HepG2 (cell line): ENCODE measurements at regions not wholly inside any gene's neighbourhood (a gene's known extent, or its start where the extent isn't known, plus 50 kb on each side); places are given as distances from the start of the nearest gene placed in this dataset.

Source experiments
- AHR ChIP-seq: IDR thresholded peaks from 2 replicates; pipeline ENCODE4 v1.6.1; 2018; ENCODE audit warnings: missing genetic modification reagents, missing compliant biosample characterization
- BRCA1 ChIP-seq: sonication (generic); formaldehyde crosslinking; IDR thresholded peaks from 2 replicates; pipeline ENCODE4 v1.4.0; 2020; ENCODE audit warnings: missing genetic modification reagents
- CBFB ChIP-seq: sonication (generic); formaldehyde crosslinking; IDR thresholded peaks from 2 replicates; pipeline ENCODE4 v1.4.0; 2020; ENCODE audit warnings: missing genetic modification reagents
- FIP1L1 ChIP-seq: fragments of 200-400 bp; formaldehyde crosslinking; IDR thresholded peaks from 2 replicates; pipeline ENCODE4 v1.6.1; 2018; ENCODE audit warnings: low read depth, mild to moderate bottlenecking, low read length, moderate library complexity, borderline replicate concordance; ENCODE audit not compliant: insufficient read depth
- FLYWCH1 ChIP-seq: sonication (generic); formaldehyde crosslinking; IDR thresholded peaks from 2 replicates; pipeline ENCODE4 v1.8.1; 2023; ENCODE audit warnings: mild to moderate bottlenecking, missing genetic modification reagents
- HNRNPLL ChIP-seq: fragments of 200-400 bp; formaldehyde crosslinking; IDR thresholded peaks from 2 replicates; pipeline ENCODE4 v1.6.1; 2017; ENCODE audit warnings: mild to moderate bottlenecking, low read depth, low read length; ENCODE audit not compliant: poor library complexity, severe bottlenecking
- JUNB ChIP-seq: sonication (generic); formaldehyde crosslinking; IDR thresholded peaks from 2 replicates; pipeline ENCODE4 v1.8.0; 2022; ENCODE audit warnings: missing genetic modification reagents, mild to moderate bottlenecking, borderline replicate concordance
- KDM3A ChIP-seq: IDR thresholded peaks from 2 replicates; pipeline ENCODE4 v1.6.1; 2018; ENCODE audit warnings: low read depth, missing compliant biosample characterization
- KLF16 ChIP-seq, 2 experiments: sonication (generic) in 1 of 2; formaldehyde crosslinking in 1 of 2; IDR thresholded peaks; 2 replicates each; pipeline versions ENCODE4 v1.6.1 to v1.8.0; 2016 to 2023; ENCODE audit warnings: missing genetic modification reagents in 2 of 2, missing compliant biosample characterization in 1 of 2
- RXRA ChIP-seq: sonication (generic); formaldehyde crosslinking; IDR thresholded peaks from 2 replicates; pipeline ENCODE4 v1.5.1; 2020; ENCODE audit warnings: missing genetic modification reagents
- ZFP36 ChIP-seq: fragments of 150-350 bp; IDR thresholded peaks from 2 replicates; pipeline ENCODE4 v1.6.1; 2018; ENCODE audit warnings: borderline replicate concordance, low read length, low read depth; ENCODE audit not compliant: partially characterized antibody
- ZFP62 ChIP-seq: sonication (generic); formaldehyde crosslinking; IDR thresholded peaks from 2 replicates; pipeline ENCODE4 v1.4.0; 2020; ENCODE audit warnings: missing genetic modification reagents
- ZKSCAN5 ChIP-seq: sonication (generic); formaldehyde crosslinking; IDR thresholded peaks from 2 replicates; pipeline ENCODE4 v1.5.1; 2020; ENCODE audit warnings: mild to moderate bottlenecking, missing genetic modification reagents
- ZSCAN31 ChIP-seq: sonication (generic); formaldehyde crosslinking; IDR thresholded peaks from 2 replicates; pipeline ENCODE4 v1.5.0; 2020; ENCODE audit warnings: low read depth, mild to moderate bottlenecking, missing genetic modification reagents
- TF ChIP-seq, protein P1 (sequence below): IDR thresholded peaks from 2 replicates; pipeline ENCODE4 v1.6.1; 2012; ENCODE audit warnings: low read depth, low read length, improper control_type of control experiment
- TF ChIP-seq, protein P2 (sequence below): sonication (generic); formaldehyde crosslinking; IDR thresholded peaks from 2 replicates; pipeline ENCODE4 v1.4.0; 2020; ENCODE audit warnings: mild to moderate bottlenecking, missing genetic modification reagents
- TF ChIP-seq, protein P3 (sequence below): sonication (generic); formaldehyde crosslinking; IDR thresholded peaks from 2 replicates; pipeline ENCODE4 v1.4.0; 2020; ENCODE audit warnings: missing genetic modification reagents, borderline replicate concordance
- TF ChIP-seq, protein P4 (sequence below): sonication (generic); formaldehyde crosslinking; IDR thresholded peaks from 2 replicates; pipeline ENCODE4 v1.4.0; 2020; ENCODE audit warnings: mild to moderate bottlenecking, missing genetic modification reagents

DNA sequence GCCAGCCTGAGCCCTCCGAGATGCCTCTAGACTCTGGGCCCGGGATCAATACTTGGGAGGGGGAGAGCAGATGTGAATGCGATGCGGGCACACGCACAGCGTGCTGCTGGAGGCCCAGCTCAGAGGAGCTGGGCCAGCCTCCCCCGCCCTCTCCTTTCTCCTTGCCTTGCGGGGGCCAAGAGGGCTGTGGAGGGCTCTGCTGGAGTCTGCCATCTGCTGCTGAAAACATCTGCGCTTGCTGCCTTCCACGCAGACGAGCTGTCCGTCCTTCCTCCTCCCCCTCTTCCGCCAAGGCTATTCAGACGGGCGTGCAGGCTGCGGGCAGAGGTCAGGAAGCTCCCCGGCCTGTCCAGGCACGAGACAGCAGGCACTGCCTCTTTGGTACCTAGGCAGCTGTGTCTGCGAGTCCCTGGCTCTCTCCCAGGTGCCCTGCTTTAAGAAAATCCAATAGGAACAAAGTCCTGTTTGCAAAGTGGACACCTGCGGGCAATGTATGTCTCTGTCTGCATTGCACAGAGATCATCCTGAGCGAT is 75.2 kb downstream of the SPRING1 start (continued):
- TF ChIP-seq, protein P1, sequence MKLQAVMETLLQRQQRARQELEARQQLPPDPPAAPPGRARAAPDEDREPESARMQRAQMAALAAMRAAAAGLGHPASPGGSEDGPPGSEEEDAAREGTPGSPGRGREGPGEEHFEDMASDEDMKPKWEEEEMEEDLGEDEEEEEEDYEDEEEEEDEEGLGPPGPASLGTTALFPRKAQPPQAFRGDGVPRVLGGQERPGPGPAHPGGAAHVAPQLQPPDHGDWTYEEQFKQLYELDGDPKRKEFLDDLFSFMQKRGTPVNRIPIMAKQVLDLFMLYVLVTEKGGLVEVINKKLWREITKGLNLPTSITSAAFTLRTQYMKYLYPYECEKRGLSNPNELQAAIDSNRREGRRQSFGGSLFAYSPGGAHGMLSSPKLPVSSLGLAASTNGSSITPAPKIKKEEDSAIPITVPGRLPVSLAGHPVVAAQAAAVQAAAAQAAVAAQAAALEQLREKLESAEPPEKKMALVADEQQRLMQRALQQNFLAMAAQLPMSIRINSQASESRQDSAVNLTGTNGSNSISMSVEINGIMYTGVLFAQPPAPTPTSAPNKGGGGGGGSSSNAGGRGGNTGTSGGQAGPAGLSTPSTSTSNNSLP = no peak
- TF ChIP-seq FIP1L1 (no peak), BRCA1 (CRISPR knock-in tag) (no peak), AHR (CRISPR knock-in tag) (no peak), HNRNPLL (peak; percentile 48), ZSCAN31 (no peak), ZFP62 (CRISPR knock-in tag) (no peak), ZKSCAN5 (no peak), RXRA (peak; percentile 52; the same call in 1 of the 2 replicates), FLYWCH1 (CRISPR knock-in tag) (no peak), JUNB (CRISPR knock-in tag) (no peak), KDM3A (CRISPR knock-in tag) (no peak), CBFB (CRISPR knock-in tag) (no peak), ZFP36 (no peak), KLF16 (CRISPR knock-in tag; IDR thresholded peaks at IDR 0.05) (0 out of 4 replicates have a peak, but pooled peaks of 1 of the 2 experiments have one; percentile 36)
- TF ChIP-seq, protein P2, sequence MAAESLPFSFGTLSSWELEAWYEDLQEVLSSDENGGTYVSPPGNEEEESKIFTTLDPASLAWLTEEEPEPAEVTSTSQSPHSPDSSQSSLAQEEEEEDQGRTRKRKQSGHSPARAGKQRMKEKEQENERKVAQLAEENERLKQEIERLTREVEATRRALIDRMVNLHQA (CRISPR knock-in tag) = no peak
- TF ChIP-seq, protein P3, sequence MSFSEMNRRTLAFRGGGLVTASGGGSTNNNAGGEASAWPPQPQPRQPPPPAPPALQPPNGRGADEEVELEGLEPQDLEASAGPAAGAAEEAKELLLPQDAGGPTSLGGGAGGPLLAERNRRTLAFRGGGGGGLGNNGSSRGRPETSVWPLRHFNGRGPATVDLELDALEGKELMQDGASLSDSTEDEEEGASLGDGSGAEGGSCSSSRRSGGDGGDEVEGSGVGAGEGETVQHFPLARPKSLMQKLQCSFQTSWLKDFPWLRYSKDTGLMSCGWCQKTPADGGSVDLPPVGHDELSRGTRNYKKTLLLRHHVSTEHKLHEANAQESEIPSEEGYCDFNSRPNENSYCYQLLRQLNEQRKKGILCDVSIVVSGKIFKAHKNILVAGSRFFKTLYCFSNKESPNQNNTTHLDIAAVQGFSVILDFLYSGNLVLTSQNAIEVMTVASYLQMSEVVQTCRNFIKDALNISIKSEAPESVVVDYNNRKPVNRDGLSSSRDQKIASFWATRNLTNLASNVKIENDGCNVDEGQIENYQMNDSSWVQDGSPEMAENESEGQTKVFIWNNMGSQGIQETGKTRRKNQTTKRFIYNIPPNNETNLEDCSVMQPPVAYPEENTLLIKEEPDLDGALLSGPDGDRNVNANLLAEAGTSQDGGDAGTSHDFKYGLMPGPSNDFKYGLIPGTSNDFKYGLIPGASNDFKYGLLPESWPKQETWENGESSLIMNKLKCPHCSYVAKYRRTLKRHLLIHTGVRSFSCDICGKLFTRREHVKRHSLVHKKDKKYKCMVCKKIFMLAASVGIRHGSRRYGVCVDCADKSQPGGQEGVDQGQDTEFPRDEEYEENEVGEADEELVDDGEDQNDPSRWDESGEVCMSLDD = no peak
- TF ChIP-seq, protein P4, sequence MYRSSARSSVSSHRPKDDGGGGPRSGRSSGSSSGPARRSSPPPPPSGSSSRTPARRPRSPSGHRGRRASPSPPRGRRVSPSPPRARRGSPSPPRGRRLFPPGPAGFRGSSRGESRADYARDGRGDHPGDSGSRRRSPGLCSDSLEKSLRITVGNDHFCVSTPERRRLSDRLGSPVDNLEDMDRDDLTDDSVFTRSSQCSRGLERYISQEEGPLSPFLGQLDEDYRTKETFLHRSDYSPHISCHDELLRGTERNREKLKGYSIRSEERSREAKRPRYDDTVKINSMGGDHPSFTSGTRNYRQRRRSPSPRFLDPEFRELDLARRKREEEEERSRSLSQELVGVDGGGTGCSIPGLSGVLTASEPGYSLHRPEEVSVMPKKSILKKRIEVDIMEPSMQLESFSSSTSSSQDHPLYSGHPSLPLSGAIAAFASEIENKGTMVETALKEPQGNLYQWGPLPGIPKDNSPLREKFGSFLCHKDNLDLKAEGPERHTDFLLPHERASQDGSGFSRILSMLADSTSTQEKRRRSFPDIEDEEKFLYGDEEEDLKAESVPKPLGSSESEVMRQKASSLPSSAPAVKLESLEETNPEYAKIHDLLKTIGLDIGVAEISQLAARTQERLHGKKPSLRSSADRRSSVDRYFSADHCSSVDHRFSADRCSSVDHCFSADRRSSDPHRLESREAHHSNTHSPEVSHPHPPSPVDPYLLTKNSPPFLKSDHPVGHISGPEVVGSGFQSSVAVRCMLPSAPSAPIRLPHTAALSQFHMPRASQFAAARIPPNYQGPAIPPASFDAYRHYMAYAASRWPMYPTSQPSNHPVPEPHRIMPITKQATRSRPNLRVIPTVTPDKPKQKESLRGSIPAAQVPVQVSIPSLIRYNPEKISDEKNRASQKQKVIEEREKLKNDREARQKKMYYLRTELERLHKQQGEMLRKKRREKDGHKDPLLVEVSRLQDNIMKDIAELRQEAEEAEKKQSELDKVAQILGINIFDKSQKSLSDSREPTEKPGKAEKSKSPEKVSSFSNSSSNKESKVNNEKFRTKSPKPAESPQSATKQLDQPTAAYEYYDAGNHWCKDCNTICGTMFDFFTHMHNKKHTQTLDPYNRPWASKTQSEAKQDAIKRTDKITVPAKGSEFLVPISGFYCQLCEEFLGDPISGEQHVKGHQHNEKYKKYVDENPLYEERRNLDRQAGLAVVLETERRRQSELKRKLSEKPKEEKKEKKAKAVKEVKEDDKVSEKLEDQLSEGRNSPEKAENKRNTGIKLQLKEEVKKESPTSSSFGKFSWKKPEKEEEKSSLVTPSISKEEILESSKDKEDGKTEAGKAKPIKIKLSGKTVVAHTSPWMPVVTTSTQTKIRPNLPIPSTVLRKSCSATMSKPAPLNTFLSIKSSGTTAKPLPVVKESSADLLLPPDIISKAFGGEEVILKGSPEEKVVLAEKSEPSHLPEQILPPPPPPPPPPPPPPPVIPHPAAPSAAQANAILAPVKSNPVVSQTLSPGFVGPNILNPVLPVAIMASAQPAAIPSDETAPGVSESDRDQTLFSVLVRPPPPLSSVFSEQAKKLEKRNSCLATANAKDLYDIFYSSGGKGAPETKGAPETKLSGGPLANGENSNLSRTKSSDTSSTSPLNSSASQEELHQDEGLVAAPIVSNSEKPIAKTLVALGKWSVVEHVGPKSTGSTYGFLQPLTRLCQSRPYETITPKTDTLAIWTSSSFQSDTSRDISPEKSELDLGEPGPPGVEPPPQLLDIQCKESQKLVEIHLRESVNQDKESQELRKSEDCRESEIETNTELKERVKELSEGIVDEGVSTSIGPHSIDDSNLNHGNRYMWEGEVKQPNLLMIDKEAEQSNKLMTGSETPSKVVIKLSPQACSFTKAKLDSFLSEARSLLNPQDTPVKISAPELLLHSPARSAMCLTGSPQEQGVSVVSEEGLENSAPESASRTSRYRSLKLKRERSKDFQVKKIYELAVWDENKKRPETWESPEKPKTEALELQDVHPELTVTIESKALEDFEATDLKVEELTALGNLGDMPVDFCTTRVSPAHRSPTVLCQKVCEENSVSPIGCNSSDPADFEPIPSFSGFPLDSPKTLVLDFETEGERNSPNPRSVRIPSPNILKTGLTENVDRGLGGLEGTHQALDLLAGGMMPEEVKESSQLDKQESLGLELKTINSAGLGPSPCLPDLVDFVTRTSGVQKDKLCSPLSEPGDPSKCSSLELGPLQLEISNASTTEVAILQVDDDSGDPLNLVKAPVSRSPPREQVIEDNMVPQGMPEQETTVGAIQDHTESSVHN (CRISPR knock-in tag) = no peak
